Activated naive CD4-positive, alpha-beta T cell treated with anti-CD3 and anti-CD28 coated beads for 36 hours (primary cell): ENCODE measurements at regions not wholly inside any gene's neighbourhood (a gene's known extent, or its start where the extent isn't known, plus 50 kb on each side); places are given as distances from the start of the nearest gene placed in this dataset.
"Not testable (repeated sequence)": the region's sequence is repeated elsewhere in the genome, so short reads cannot be mapped to it uniquely, and the experiment has no call there.

ENCODE experiments used
- CTCF ChIA-PET: fragments of 350-600 bp; sonication (Branson Sonifier 250); formaldehyde crosslinking; loops from one replicate; lab custom pipeline; 2021; ENCODE audit warnings: antibody characterized with exemption; lab: Charles Lee
- DNase-seq: peaks from one replicate; pipeline ENCODE4 v3.0.0-alpha.2; 2020
- H3K27ac Mint-ChIP-seq: one replicate; pipeline ENCODE4 v1.8.0; 2021; ENCODE audit warnings: mild to moderate bottlenecking, mixed read lengths
- H3K27me3 Mint-ChIP-seq: one replicate; pipeline ENCODE4 v1.8.0; 2021; ENCODE audit warnings: low read depth, mixed read lengths
- H3K36me3 Mint-ChIP-seq: one replicate; pipeline ENCODE4 v1.8.0; 2021; ENCODE audit warnings: low read depth, mixed read lengths
- H3K4me1 Mint-ChIP-seq: one replicate; pipeline ENCODE4 v1.8.0; 2021; ENCODE audit warnings: low read depth, mixed read lengths
- H3K4me3 Mint-ChIP-seq: one replicate; pipeline ENCODE4 v1.8.0; 2021; ENCODE audit warnings: mild to moderate bottlenecking, moderate library complexity, mixed read lengths
- H3K9me3 Mint-ChIP-seq: one replicate; pipeline ENCODE4 v1.8.0; 2021; ENCODE audit warnings: mixed read lengths
- intact Hi-C: fragments of 100-400 bp; cut with micrococcal nuclease; formaldehyde crosslinking; loops from one replicate; pipeline ENCODE4 v1.15.1; 2023

DNA sequence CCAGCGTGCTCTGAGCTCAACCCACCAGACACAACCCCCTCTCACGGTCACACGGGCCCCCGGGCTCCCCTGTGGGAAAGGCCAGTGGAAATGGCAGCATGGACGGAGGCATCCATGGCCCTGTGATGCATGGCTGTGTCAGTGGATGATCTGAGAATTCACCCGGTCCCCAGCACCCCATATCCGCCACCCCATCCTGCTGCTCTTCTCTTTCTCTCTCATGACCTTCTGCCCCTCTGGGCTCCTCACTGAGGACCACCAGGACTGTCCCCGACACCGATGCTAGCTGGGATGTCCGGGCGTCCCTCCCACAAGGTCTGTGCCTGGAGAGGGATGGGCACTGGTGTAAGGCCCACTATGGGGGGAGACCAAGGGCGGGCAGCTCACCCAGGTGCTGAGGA lies 282.2 kb downstream of the ADGRD1 start:
- intact Hi-C loops: no loop called here
- no peaks in the 10 kb centered on the region for H3K27me3 Mint-ChIP-seq
- CTCF ChIA-PET: no interaction called here
- H3K4me1 Mint-ChIP-seq: peaks cover 14% of the 10 kb centered on the region
- no peaks in the 10 kb centered on the region for H3K36me3 Mint-ChIP-seq
- H3K9me3 Mint-ChIP-seq: peaks cover 2% of the 10 kb centered on the region
- no peak overlapping the region for H3K4me3 Mint-ChIP-seq
- H3K27ac Mint-ChIP-seq: no peak overlapping the region
- DNase-seq: no peak

DNA sequence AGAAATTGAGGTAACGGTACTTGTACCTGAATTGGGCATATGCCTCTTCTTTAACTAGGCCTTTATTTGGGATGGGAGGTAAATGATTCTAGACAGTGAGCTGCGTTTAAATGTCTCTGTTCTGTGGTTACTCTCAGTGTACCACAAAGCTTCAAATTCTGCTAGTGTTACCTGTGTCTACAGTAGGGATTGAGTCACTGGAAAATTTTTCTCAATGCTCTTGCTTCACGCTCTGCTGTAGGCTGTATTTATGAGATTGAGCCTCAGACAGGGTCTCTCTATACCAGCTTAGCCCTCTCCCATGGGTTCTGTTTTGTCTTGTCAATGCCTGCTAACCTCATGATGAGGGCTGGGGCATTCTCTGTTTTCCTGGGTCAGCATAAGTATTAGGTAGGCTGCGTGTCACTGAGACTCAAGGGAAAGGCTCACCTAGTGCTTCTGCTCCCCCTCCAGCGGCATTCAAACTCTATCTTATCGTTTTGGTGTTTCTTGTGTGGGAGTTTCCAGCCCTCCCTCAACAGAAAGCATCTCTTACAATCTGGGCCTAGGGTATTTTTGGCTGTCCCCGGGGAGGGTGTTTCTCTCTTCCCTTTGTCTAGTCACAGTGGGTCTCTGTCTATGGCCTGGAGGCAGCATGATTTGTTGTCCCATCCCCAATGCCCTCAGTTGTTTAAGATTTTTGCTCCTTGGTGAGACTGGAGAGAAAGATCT lies 285.8 kb downstream of the ADGRD1 start:
- Mint-ChIP-seq H3K27ac (peak overlapping the region; percentile 66), H3K9me3 (no peaks in the 10 kb centered on the region), H3K4me3 (no peak overlapping the region), H3K27me3 (no peaks in the 10 kb centered on the region), H3K36me3 (no peaks in the 10 kb centered on the region), H3K4me1 (peaks cover 10% of the 10 kb centered on the region)
- no peak for DNase-seq
- CTCF ChIA-PET: no interaction called here
- intact Hi-C loops: no loop called here

GRCh38 chr12:131241517-131241916 lies 287.8 kb downstream of the ADGRD1 start:
- Mint-ChIP-seq H3K4me3 (no peak overlapping the region), H3K36me3 (no peaks in the 10 kb centered on the region), H3K27ac (no peak overlapping the region), H3K27me3 (no peaks in the 10 kb centered on the region), H3K9me3 (no peaks in the 10 kb centered on the region), H3K4me1 (peaks cover 10% of the 10 kb centered on the region)
- CTCF ChIA-PET: no interaction called here
- DNase-seq: no peak
- intact Hi-C loops: no loop called here

DNA sequence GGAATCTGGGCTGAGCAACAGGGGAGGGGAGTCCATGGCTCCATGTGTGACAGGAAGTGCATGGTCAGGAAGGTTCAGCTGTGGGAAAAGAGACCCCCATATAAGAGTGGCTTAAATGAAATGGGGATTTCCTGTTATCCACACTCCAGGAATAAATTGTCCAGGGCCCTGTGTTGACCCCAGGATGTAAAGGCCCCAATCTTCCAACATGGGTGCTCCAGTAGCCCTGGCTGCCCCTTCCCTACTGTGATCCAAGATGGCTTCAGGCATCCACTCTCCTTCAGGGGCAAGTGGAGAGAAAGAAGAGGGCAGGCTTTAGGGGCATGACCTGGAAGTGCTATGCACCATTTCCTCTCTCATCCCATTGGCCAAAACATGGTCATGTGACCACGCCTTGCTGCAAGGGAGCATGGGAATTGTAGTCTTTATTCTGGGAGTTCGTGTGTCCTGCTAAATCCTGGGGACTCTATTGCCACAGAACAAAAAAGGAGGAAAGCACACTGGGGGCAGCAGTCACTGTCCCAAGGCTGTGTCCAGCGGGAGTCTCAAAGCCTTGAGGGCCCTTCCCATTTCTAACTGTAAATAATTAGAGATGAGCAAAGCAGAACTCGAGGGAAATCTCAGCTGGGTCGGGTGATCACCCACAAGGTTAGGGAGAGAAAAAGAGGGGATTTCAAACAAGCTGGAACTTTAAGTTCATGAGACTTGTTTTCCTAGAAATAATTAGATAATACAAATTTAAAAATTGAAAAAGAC lies 289.2 kb downstream of the ADGRD1 start:
- no peak overlapping the region for H3K4me3 Mint-ChIP-seq
- no peaks in the 10 kb centered on the region for H3K36me3 Mint-ChIP-seq
- no peaks in the 10 kb centered on the region for H3K27me3 Mint-ChIP-seq
- no peaks in the 10 kb centered on the region for H3K9me3 Mint-ChIP-seq
- CTCF ChIA-PET: no interaction called here
- intact Hi-C loops: no loop called here
- H3K4me1 Mint-ChIP-seq: peaks cover 10% of the 10 kb centered on the region
- H3K27ac Mint-ChIP-seq: no peak overlapping the region
- DNase-seq: peak; percentile 31

- H3K27me3 Mint-ChIP-seq, intact Hi-C loops, H3K4me1 Mint-ChIP-seq, H3K36me3 Mint-ChIP-seq, H3K4me3 Mint-ChIP-seq, H3K9me3 Mint-ChIP-seq, H3K27ac Mint-ChIP-seq, CTCF ChIA-PET, DNase-seq: not testable (repeated sequence)
Measured at GRCh38 chr12:131244157-131244688, 290.5 kb downstream of the ADGRD1 start.

- H3K4me1 Mint-ChIP-seq, H3K36me3 Mint-ChIP-seq, H3K4me3 Mint-ChIP-seq, DNase-seq, H3K9me3 Mint-ChIP-seq, H3K27ac Mint-ChIP-seq, intact Hi-C loops, H3K27me3 Mint-ChIP-seq, CTCF ChIA-PET: not testable (repeated sequence)
Measured at GRCh38 chr12:131245161-131245560, 291.5 kb downstream of the ADGRD1 start.

DNA sequence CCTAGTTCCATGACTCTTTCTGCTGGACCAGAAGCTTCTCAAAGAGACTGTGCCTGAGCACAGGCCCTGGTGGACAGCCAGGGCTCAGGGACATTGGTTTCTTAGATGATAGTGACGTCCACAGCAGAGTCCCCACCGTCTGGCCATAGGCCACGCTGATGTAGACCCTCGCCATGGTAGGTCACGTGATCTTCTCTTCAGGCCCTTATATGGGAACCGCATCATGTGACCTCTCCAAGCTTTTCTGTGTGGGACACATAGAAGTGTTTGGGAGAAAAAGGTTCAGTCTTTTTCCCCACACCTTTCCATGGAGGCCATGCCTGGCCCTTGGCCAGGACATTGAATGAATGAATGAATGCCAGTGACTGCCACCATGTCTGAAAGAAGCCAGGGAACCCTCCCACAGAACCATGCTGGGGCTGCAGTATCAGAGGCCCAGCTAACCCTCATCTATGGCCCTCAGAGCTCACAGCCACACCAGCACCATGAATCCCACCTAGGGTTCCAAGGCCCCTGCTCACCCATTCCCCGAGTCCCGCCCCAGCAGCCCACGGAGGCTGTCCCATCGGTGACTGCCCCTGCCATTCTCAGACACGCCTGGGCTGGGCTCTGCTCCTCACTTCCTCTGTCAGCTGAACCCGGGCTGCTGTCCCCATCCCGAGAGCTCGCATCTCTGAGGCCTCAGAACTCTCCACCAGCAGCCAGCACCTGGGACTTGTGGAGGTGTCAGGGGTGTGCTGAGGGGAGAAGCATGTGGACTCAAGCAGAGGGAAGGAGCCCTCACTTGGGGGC lies 292.1 kb downstream of the ADGRD1 start:
- H3K4me3 Mint-ChIP-seq: no peak overlapping the region
- intact Hi-C loops: no loop called here
- H3K9me3 Mint-ChIP-seq: no peaks in the 10 kb centered on the region
- no peak for DNase-seq
- H3K36me3 Mint-ChIP-seq: no peaks in the 10 kb centered on the region
- H3K27me3 Mint-ChIP-seq: no peaks in the 10 kb centered on the region
- no peak overlapping the region for H3K27ac Mint-ChIP-seq
- H3K4me1 Mint-ChIP-seq: no peaks in the 10 kb centered on the region
- CTCF ChIA-PET: no interaction called here

DNA sequence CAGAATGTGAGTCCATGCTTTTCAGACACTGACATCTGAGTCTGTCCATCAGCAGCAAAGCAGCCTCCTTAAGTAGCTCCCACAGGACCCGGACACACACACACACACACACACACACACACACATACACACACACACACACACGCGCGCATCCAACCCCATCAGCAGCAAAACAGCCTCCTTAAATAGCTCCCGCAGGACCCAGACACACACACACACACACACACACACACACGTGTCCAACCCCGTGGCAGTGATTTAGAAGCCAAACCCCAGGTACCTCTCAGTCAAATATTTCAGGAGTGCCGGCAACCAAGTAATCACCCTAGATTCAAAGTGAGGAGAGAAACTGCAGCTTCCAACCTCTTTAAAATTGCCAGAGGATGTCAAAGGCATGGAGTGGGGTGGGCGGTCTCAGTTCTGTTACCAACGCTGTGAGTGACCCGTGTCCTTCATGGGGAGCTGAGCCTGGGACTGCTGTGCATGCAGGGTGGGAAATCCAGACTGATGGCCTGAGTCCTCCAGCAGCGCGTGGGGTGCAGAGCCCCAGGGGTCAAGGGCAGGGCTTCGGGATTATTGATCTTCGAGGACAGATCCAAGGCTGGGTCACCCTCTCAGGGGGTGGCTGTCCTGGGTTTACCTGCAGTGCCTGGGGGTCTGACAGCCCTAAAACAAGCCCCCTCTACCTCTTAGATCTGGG lies 293.5 kb downstream of the ADGRD1 start:
- H3K9me3 Mint-ChIP-seq, CTCF ChIA-PET, DNase-seq, H3K4me1 Mint-ChIP-seq, intact Hi-C loops, H3K27me3 Mint-ChIP-seq, H3K36me3 Mint-ChIP-seq, H3K4me3 Mint-ChIP-seq, H3K27ac Mint-ChIP-seq: not testable (repeated sequence)

GRCh38 chr12:131247875-131248274 lies 294.2 kb downstream of the ADGRD1 start:
- H3K4me3 Mint-ChIP-seq, H3K27me3 Mint-ChIP-seq, H3K36me3 Mint-ChIP-seq, H3K27ac Mint-ChIP-seq, DNase-seq, H3K4me1 Mint-ChIP-seq, intact Hi-C loops, CTCF ChIA-PET, H3K9me3 Mint-ChIP-seq: not testable (repeated sequence)

DNA sequence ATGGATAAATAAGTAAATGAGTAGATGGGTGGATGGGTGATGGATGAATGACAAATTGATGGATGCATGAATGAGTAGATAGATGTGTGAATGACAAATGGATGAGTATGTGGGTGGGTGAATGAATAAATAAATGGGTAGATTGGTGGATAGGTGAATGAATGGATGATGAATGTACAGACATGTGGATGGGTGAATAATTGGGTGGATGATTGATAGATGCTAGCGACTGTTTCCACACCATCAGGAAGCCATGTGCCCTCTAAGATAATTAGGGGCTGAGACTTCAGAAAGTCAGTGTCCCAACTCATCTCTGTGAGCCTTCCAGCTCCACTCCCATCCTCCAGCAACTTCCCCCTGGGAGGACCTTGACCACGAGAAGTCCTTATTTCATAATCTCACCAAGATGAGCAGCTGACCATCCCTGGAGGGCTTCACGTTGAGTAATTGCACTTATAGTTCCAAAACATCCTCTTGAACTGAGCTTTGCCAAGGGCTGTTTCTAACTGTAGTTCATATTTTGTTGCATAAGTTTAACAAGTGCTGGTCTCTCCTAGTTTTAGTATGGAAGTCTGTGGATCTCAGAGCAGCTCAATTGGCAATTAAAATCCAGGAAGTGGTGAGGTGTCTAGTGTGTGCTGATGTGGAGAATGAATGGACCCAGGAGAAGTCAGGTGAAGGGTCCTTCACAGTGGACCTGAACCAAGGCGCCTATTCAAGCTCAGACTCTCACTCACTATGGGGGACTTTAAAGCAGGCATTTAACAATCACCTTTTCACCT lies 295.7 kb downstream of the ADGRD1 start:
- H3K36me3 Mint-ChIP-seq: no peaks in the 10 kb centered on the region
- CTCF ChIA-PET: no interaction called here
- H3K4me3 Mint-ChIP-seq: no peak overlapping the region
- no peak for DNase-seq
- H3K9me3 Mint-ChIP-seq: no peaks in the 10 kb centered on the region
- no peaks in the 10 kb centered on the region for H3K4me1 Mint-ChIP-seq
- no peaks in the 10 kb centered on the region for H3K27me3 Mint-ChIP-seq
- intact Hi-C loops: no loop called here
- H3K27ac Mint-ChIP-seq: no peak overlapping the region

DNA sequence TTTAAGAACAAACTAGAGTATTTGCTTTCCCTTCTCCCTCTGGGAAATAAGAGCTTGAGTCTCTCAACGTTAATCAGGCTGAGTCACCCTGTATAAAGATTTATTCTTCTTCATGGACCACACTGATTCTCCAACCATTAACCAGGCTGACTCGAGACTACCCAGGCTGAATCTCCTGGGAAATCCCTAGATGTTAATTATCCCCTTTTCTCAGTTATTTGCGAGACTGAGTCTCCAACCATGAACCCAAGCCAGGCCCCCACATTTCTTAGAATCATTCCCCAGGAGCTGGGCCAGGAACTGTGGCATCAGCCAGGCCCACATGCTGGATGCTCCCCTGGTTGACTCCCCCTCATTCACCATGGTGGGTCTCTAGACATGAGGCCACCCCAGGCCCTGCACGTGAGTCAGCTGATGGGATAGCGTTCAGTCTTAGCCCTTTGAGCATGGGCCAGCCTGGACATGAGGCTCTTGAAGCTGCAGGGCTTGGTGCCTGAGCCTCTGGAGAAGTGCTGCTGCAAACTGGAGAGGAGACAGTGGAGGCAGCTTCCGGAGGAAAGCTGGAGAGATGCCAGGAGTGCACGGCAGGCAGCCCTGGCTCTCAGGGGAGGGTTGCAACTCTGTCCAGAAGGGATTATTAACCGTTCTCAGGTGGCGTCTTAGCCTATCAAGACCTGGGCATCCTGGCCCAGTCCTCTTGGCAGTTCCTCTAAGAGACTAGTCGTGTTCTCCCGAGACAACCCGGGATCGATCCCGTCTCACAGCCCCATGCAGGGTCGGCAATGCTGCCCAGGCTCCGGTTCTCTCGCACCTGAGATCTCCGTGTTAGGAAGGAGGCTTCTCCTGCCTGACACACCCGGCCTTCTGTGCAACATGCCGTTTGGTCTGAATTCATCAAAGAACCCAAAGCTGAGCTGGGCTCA lies 296.6 kb downstream of the ADGRD1 start:
- intact Hi-C loops: no loop called here
- DNase-seq: no peak
- Mint-ChIP-seq H3K4me3 (no peak overlapping the region), H3K4me1 (no peaks in the 10 kb centered on the region), H3K27ac (no peak overlapping the region), H3K27me3 (no peaks in the 10 kb centered on the region), H3K36me3 (no peaks in the 10 kb centered on the region), H3K9me3 (no peaks in the 10 kb centered on the region)
- CTCF ChIA-PET: no interaction called here
